ENCODE measurements at regions not wholly inside any gene's neighbourhood (a gene's known extent, or its start where the extent isn't known, plus 50 kb on each side); places are given as distances from the start of the nearest gene placed in this dataset.
"Not testable (repeated sequence)": the region's sequence is repeated elsewhere in the genome, so short reads cannot be mapped to it uniquely, and the experiment has no call there.

- no peaks in the 10 kb centered on the region for H3K27me3 ChIP-seq (ENCODE audit: control insufficient read depth, insufficient read depth, low read length)
- H3K4me3 ChIP-seq (ENCODE audit: low read depth, low read length): no peak overlapping the region
- 43% methylated on average over 5 of the region's 6 CpGs for WGBS (ENCODE audit: insufficient coverage)
- H3K4me1 ChIP-seq (ENCODE audit: control insufficient read depth, insufficient read depth, low read length): no peaks in the 10 kb centered on the region
- H3K36me3 ChIP-seq (ENCODE audit: control insufficient read depth, insufficient read depth, low read length): no peaks in the 10 kb centered on the region
- peaks cover 14% of the 10 kb centered on the region for H3K9me3 ChIP-seq (ENCODE audit: control insufficient read depth, insufficient read depth, low read length)
- no peak overlapping the region for H3K27ac ChIP-seq (ENCODE audit: low read depth, low read length)
- no peak for DNase-seq (ENCODE audit: low read depth in 4 of 6, low spot score in 6 of 6)
Measured at GRCh38 chr16:35794896-35795295, 2335.5 kb downstream of the TP53TG3F start.

DNA sequence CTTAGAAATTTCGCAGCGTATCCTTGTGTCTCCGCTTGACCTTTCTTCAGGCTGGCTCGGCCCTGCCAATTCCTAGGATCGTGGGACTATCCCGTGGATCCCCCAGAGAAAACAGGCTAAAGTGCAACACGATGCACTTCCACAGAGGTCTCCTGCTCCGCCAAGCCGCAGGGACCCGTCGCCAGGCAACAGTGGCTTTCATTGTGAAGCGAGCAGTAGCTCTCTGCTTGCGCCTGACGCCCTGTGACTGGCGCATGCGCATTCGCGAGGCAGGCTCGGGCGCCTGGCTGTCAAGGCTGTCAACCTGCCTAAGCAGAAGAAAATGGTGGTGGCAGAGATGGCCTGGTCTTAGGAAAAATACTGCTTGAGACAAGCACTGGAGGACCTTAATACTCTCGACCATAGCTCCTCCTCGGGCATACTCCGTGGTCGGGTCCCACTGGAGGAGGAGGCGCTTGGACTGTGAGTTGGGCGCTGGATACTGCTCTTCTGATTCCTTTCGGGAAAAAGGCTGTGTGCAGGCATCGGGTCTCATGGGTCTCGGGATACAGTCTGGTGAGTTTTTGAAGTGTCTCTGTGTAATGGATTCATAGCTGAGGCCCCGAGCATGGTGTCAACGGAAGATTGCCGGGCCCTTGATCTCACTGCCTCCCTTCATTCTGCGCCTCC is 2336.1 kb downstream of the TP53TG3F start:
- Histone ChIP-seq H3K4me1 (ENCODE audit: control insufficient read depth, insufficient read depth, low read length) (no peaks in the 10 kb centered on the region), H3K27ac (ENCODE audit: low read depth, low read length) (no peak overlapping the region), H3K9me3 (ENCODE audit: control insufficient read depth, insufficient read depth, low read length) (peaks cover 15% of the 10 kb centered on the region), H3K4me3 (ENCODE audit: low read depth, low read length) (no peak overlapping the region), H3K36me3 (ENCODE audit: control insufficient read depth, insufficient read depth, low read length) (no peaks in the 10 kb centered on the region), H3K27me3 (ENCODE audit: control insufficient read depth, insufficient read depth, low read length) (no peaks in the 10 kb centered on the region)
- no peak for DNase-seq (ENCODE audit: low read depth in 4 of 6, low spot score in 6 of 6)
- WGBS (ENCODE audit: insufficient coverage): 57% methylated on average over 31 of the region's 33 CpGs

DNA sequence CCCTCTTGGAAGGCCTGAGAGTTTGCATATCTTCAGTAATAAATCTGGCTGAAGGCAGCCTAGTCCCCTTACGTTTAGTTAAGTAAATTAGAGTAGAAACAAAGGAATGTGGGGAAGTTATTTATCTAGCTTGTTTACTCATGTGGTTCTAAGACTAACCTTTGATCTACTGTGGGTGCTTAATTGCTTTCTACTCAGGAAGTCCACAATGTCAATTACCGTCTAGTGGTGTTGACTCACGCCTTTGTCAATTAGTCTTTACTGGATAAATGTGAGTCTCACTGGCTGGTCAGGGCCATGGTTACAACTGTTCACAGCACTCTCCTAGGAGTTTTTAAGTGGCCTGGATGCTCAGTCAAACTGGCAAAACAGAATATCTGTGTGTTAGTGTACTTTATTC is 2338.4 kb downstream of the TP53TG3F start:
- H3K27me3 ChIP-seq (ENCODE audit: control insufficient read depth, insufficient read depth, low read length): no peaks in the 10 kb centered on the region
- H3K36me3 ChIP-seq (ENCODE audit: control insufficient read depth, insufficient read depth, low read length): no peaks in the 10 kb centered on the region
- no peaks in the 10 kb centered on the region for H3K4me1 ChIP-seq (ENCODE audit: control insufficient read depth, insufficient read depth, low read length)
- WGBS (ENCODE audit: insufficient coverage): 61% methylated on average over 3 of the region's 3 CpGs
- H3K4me3 ChIP-seq (ENCODE audit: low read depth, low read length): no peak overlapping the region
- peaks cover 13% of the 10 kb centered on the region for H3K9me3 ChIP-seq (ENCODE audit: control insufficient read depth, insufficient read depth, low read length)
- H3K27ac ChIP-seq (ENCODE audit: low read depth, low read length): no peak overlapping the region
- DNase-seq (ENCODE audit: low read depth in 4 of 6, low spot score in 6 of 6): no peak

- WGBS (ENCODE audit: insufficient coverage): 61% methylated on average over 9 of the region's 11 CpGs
- peaks cover 9% of the 10 kb centered on the region for H3K9me3 ChIP-seq (ENCODE audit: control insufficient read depth, insufficient read depth, low read length)
Measured at GRCh38 chr16:35798885-35799426, 2339.5 kb downstream of the TP53TG3F start.

GRCh38 chr16:35804465-35804864 is 2345.1 kb downstream of the TP53TG3F start:
- not testable (repeated sequence) for H3K36me3 ChIP-seq (ENCODE audit: control insufficient read depth, insufficient read depth, low read length); H3K27ac ChIP-seq (ENCODE audit: low read depth, low read length); H3K9me3 ChIP-seq (ENCODE audit: control insufficient read depth, insufficient read depth, low read length); H3K4me1 ChIP-seq (ENCODE audit: control insufficient read depth, insufficient read depth, low read length); H3K4me3 ChIP-seq (ENCODE audit: low read depth, low read length); H3K27me3 ChIP-seq (ENCODE audit: control insufficient read depth, insufficient read depth, low read length); DNase-seq (ENCODE audit: low read depth in 4 of 6, low spot score in 6 of 6)

More at GRCh38 chr16:35798885-35799426, 2339.5 kb downstream of the TP53TG3F start:
- DNase-seq (ENCODE audit: low read depth in 4 of 6, low spot score in 6 of 6): no peak
- Histone ChIP-seq H3K36me3 (ENCODE audit: control insufficient read depth, insufficient read depth, low read length) (no peaks in the 10 kb centered on the region), H3K4me3 (ENCODE audit: low read depth, low read length) (no peak overlapping the region), H3K27me3 (ENCODE audit: control insufficient read depth, insufficient read depth, low read length) (no peaks in the 10 kb centered on the region), H3K27ac (ENCODE audit: low read depth, low read length) (no peak overlapping the region), H3K4me1 (ENCODE audit: control insufficient read depth, insufficient read depth, low read length) (no peaks in the 10 kb centered on the region)

DNA sequence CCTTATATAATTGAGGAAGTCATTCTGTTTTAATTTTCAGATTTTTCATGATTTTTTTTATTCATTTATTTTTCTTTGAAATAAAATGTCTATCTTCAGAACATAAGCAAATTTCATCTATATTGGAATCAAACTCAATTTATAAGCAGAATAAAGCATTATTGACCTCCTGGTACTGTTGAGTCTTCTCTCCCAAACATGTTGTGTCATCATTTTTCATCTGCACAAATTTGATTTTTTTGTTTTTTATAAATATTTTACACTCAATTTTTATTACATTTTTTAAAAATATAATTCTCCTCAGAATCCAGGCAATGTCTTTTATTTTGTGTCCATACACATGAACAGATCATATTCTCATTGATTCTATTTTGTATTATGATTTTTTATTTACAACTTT is 2363.9 kb downstream of the TP53TG3F start:
- no peak for DNase-seq (ENCODE audit: low read depth in 4 of 6, low spot score in 6 of 6)
- Histone ChIP-seq H3K36me3 (ENCODE audit: control insufficient read depth, insufficient read depth, low read length) (no peaks in the 10 kb centered on the region), H3K4me3 (ENCODE audit: low read depth, low read length) (no peak overlapping the region), H3K27ac (ENCODE audit: low read depth, low read length) (no peak overlapping the region), H3K27me3 (ENCODE audit: control insufficient read depth, insufficient read depth, low read length) (no peaks in the 10 kb centered on the region), H3K9me3 (ENCODE audit: control insufficient read depth, insufficient read depth, low read length) (peaks cover 5% of the 10 kb centered on the region), H3K4me1 (ENCODE audit: control insufficient read depth, insufficient read depth, low read length) (no peaks in the 10 kb centered on the region)

- no peak for DNase-seq (ENCODE audit: low read depth in 4 of 6, low spot score in 6 of 6)
- Histone ChIP-seq H3K9me3 (ENCODE audit: control insufficient read depth, insufficient read depth, low read length) (peaks cover 7% of the 10 kb centered on the region), H3K4me1 (ENCODE audit: control insufficient read depth, insufficient read depth, low read length) (no peaks in the 10 kb centered on the region), H3K27ac (ENCODE audit: low read depth, low read length) (no peak overlapping the region), H3K27me3 (ENCODE audit: control insufficient read depth, insufficient read depth, low read length) (no peaks in the 10 kb centered on the region), H3K36me3 (ENCODE audit: control insufficient read depth, insufficient read depth, low read length) (no peaks in the 10 kb centered on the region), H3K4me3 (ENCODE audit: low read depth, low read length) (no peak overlapping the region)
- no CpG with 5 or more reads among the region's 3 CpGs for WGBS (ENCODE audit: insufficient coverage)
Measured at GRCh38 chr16:35841632-35842031, 2382.2 kb downstream of the TP53TG3F start.

- H3K9me3 ChIP-seq (ENCODE audit: control insufficient read depth, insufficient read depth, low read length): peaks cover 5% of the 10 kb centered on the region
- H3K27me3 ChIP-seq (ENCODE audit: control insufficient read depth, insufficient read depth, low read length): no peaks in the 10 kb centered on the region
- H3K27ac ChIP-seq (ENCODE audit: low read depth, low read length): no peak overlapping the region
- H3K4me3 ChIP-seq (ENCODE audit: low read depth, low read length): no peak overlapping the region
- no peak for DNase-seq (ENCODE audit: low read depth in 4 of 6, low spot score in 6 of 6)
- H3K36me3 ChIP-seq (ENCODE audit: control insufficient read depth, insufficient read depth, low read length): no peaks in the 10 kb centered on the region
- H3K4me1 ChIP-seq (ENCODE audit: control insufficient read depth, insufficient read depth, low read length): no peaks in the 10 kb centered on the region
Measured at GRCh38 chr16:35862242-35862641, 2402.8 kb downstream of the TP53TG3F start.

DNA sequence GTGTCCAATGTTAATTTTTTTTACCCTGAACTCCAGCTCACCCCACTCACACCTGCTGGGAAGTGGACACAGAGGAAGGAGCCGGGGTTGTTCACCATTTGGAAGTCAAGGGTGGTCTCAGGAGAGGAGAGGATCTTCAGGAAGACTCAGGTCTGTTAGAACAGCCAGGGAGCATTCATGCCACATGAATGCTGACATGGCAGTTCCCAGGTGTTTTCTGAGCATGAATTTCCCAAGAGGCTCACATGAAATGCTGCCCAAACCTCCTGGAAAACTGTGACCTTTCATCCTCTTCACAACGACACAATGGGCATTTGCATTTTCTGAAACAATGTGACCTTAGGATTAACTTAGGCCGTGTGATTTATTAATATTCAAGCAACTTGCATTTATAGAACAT is 2409.2 kb downstream of the TP53TG3F start:
- no peak for DNase-seq (ENCODE audit: low read depth in 4 of 6, low spot score in 6 of 6)
- WGBS (ENCODE audit: insufficient coverage): no CpG with 5 or more reads among the region's 3 CpGs
- Histone ChIP-seq H3K4me1 (ENCODE audit: control insufficient read depth, insufficient read depth, low read length) (no peaks in the 10 kb centered on the region), H3K4me3 (ENCODE audit: low read depth, low read length) (no peak overlapping the region), H3K36me3 (ENCODE audit: control insufficient read depth, insufficient read depth, low read length) (no peaks in the 10 kb centered on the region), H3K27me3 (ENCODE audit: control insufficient read depth, insufficient read depth, low read length) (no peaks in the 10 kb centered on the region), H3K9me3 (ENCODE audit: control insufficient read depth, insufficient read depth, low read length) (peaks cover 10% of the 10 kb centered on the region), H3K27ac (ENCODE audit: low read depth, low read length) (no peak overlapping the region)

DNA sequence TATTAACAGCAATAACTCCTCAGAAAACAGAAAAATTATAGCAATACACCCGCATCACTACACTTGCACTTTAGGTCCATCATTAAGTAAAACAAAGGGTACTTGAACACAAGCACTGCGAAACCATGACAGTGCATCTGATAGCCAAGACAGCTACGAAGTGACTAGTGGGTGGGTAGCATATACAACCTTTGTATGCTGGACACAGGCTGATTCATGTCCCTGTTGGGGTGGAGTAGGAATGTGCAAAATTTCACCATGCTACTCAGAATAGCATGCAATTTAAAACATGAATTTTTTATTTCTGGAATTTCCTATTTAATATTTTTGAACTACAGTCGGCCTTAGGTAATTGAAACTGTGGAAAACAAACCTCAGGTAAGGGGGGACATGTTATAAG is 2414.1 kb downstream of the TP53TG3F start:
- no CpG with 5 or more reads among the region's 4 CpGs for WGBS (ENCODE audit: insufficient coverage)
- Histone ChIP-seq H3K9me3 (ENCODE audit: control insufficient read depth, insufficient read depth, low read length) (peaks cover 9% of the 10 kb centered on the region), H3K4me1 (ENCODE audit: control insufficient read depth, insufficient read depth, low read length) (no peaks in the 10 kb centered on the region), H3K27ac (ENCODE audit: low read depth, low read length) (no peak overlapping the region), H3K36me3 (ENCODE audit: control insufficient read depth, insufficient read depth, low read length) (no peaks in the 10 kb centered on the region), H3K27me3 (ENCODE audit: control insufficient read depth, insufficient read depth, low read length) (no peaks in the 10 kb centered on the region), H3K4me3 (ENCODE audit: low read depth, low read length) (no peak overlapping the region)
- no peak for DNase-seq (ENCODE audit: low read depth in 4 of 6, low spot score in 6 of 6)

Data from spinal cord (tissue), 9 donors.